GM19467 (cell line): ENCODE measurements at regions not wholly inside any gene's neighbourhood (a gene's known extent, or its start where the extent isn't known, plus 50 kb on each side); places are given as distances from the start of the nearest gene placed in this dataset.

Experiments used
- ATAC-seq: cut with Tn5 transposase; IDR thresholded peaks from one replicate; pipeline ENCODE4 v1.9.1; 2021; ENCODE audit warnings: mild to moderate bottlenecking, moderate library complexity; ENCODE audit not compliant: unreplicated experiment

- ATAC-seq = no peak
Measured at GRCh38 chr2:163863073-163863472, 127.3 kb upstream of the FIGN start.

GRCh38 chr2:163859951-163860350 lies 124.1 kb upstream of the FIGN start:
- no peak for ATAC-seq

- ATAC-seq = no peak
Measured at GRCh38 chr2:163856941-163857340, 121.1 kb upstream of the FIGN start.

- no peak for ATAC-seq
Measured at GRCh38 chr2:163852616-163853015, 116.8 kb upstream of the FIGN start.

GRCh38 chr2:163849756-163850435 lies 114.1 kb upstream of the FIGN start:
- ATAC-seq = no peak

GRCh38 chr2:163838890-163839289 lies 103.1 kb upstream of the FIGN start:
- no peak for ATAC-seq

GRCh38 chr2:163836167-163836566 lies 100.4 kb upstream of the FIGN start:
- ATAC-seq = no peak

GRCh38 chr2:163834841-163835240 lies 99.0 kb upstream of the FIGN start:
- ATAC-seq = no peak

- ATAC-seq = no peak
Measured at GRCh38 chr2:163834221-163834620, 98.4 kb upstream of the FIGN start.

- no peak for ATAC-seq
Measured at GRCh38 chr2:163828771-163829170, 93.0 kb upstream of the FIGN start.

- no peak for ATAC-seq
Measured at GRCh38 chr2:163822033-163822432, 86.2 kb upstream of the FIGN start.

GRCh38 chr2:163812926-163813520 lies 77.2 kb upstream of the FIGN start:
- no peak for ATAC-seq

GRCh38 chr2:163808406-163808805 lies 72.6 kb upstream of the FIGN start:
- ATAC-seq = no peak

GRCh38 chr2:163802284-163802683 lies 66.5 kb upstream of the FIGN start:
- no peak for ATAC-seq

- ATAC-seq = no peak
Measured at GRCh38 chr2:163801486-163801885, 65.7 kb upstream of the FIGN start.

GRCh38 chr2:163800951-163801381 lies 65.2 kb upstream of the FIGN start:
- ATAC-seq = no peak

GRCh38 chr2:163799807-163800206 lies 64.0 kb upstream of the FIGN start:
- no peak for ATAC-seq

- ATAC-seq = no peak
Measured at GRCh38 chr2:163794635-163795034, 58.8 kb upstream of the FIGN start.
